PC-3 (cell line): ENCODE measurements at regions not wholly inside any gene's neighbourhood (a gene's known extent, or its start where the extent isn't known, plus 50 kb on each side); places are given as distances from the start of the nearest gene placed in this dataset.
A peak's percentile ranks its signal among the peaks of the same experiment; 100 is the strongest.

ENCODE experiments used
- ATAC-seq: fragments of 200-7000 bp; cut with Tn5 transposase; 2 replicates; pipeline ENCODE4 v1.9.1; 2020; ENCODE audit warnings: mild to moderate bottlenecking, moderate library complexity
- BruUV-seq: library from RNA; stranded (reverse); fragments of 400-500 nt; replicated peaks from 2 replicates; lab custom pipeline; 2021; lab: Mats Ljungman, UMichigan
- CTCF ChIA-PET: fragments of 300-600 bp; sonication (Branson Sonifier 250); formaldehyde crosslinking; loops from one replicate; lab custom pipeline; 2022; ENCODE audit warnings: antibody characterized with exemption; lab: Charles Lee
- POLR2A ChIA-PET: fragments of 300-600 bp; sonication (Branson Sonifier 250); formaldehyde crosslinking; loops from one replicate; lab custom pipeline; 2022; ENCODE audit warnings: antibody characterized with exemption; ENCODE audit not compliant: unreplicated experiment; lab: Charles Lee
- DNase-seq: peaks from one replicate; pipeline ENCODE4 v3.0.0-alpha.2; 2015
- H2AFZ ChIP-seq: fragments of 300-600 bp; sonication (generic); 2 replicates; pipeline ENCODE4 v1.6.0; 2016; ENCODE audit warnings: antibody characterized with exemption, low read length
- H3F3A ChIP-seq: fragments of 300-600 bp; sonication (generic); one replicate; pipeline ENCODE4 v1.6.0; 2017; ENCODE audit warnings: antibody characterized with exemption, low read length, control low read depth, mild to moderate bottlenecking; ENCODE audit not compliant: unreplicated experiment
- H3K27ac ChIP-seq: fragments of 300-600 bp; sonication (generic); 2 replicates; pipeline ENCODE4 v1.5.1; 2016; ENCODE audit warnings: mild to moderate bottlenecking, low read length
- H3K27me3 ChIP-seq: fragments of 300-600 bp; sonication (generic); 2 replicates; pipeline ENCODE4 v1.6.1; 2016; ENCODE audit warnings: low read length, mixed read lengths
- H3K36me3 ChIP-seq: fragments of 300-600 bp; sonication (generic); 2 replicates; pipeline ENCODE4 v1.6.1; 2016; ENCODE audit warnings: low read depth, mixed run types, low read length, mixed read lengths
- H3K4me1 ChIP-seq: fragments of 300-600 bp; sonication (generic); 2 replicates; pipeline ENCODE4 v1.5.1; 2016; ENCODE audit warnings: low read length; ENCODE audit not compliant: insufficient read depth
- H3K4me2 ChIP-seq: fragments of 300-600 bp; sonication (generic); 2 replicates; pipeline ENCODE4 v1.6.0; 2016; ENCODE audit warnings: low read length
- H3K4me3 ChIP-seq: fragments of 300-600 bp; sonication (generic); 2 replicates; pipeline ENCODE4 v1.5.1; 2016; ENCODE audit warnings: mild to moderate bottlenecking, low read length, mixed read lengths
- H3K79me2 ChIP-seq: fragments of 300-600 bp; sonication (generic); 2 replicates; pipeline ENCODE4 v1.6.1; 2017; ENCODE audit warnings: low read length, mixed read lengths
- H3K9ac ChIP-seq: fragments of 300-600 bp; sonication (generic); 2 replicates; pipeline ENCODE4 v1.6.0; 2016; ENCODE audit warnings: mild to moderate bottlenecking, low read length
- H3K9me2 ChIP-seq: fragments of 300-600 bp; sonication (generic); replicated peaks from 2 replicates; pipeline ENCODE4 v1.6.1; 2016; ENCODE audit warnings: mixed run types, low read length, mixed read lengths
- H3K9me3 ChIP-seq: fragments of 300-600 bp; sonication (generic); 2 replicates; pipeline ENCODE4 v1.6.1; 2016; ENCODE audit warnings: low read length, mixed read lengths
- H4K20me1 ChIP-seq: fragments of 300-600 bp; sonication (generic); 2 replicates; pipeline ENCODE4 v1.6.1; 2016; ENCODE audit warnings: low read length, mixed read lengths
- EZH2 ChIP-seq: fragments of 300-600 bp; sonication (generic); IDR thresholded peaks from one replicate; pipeline ENCODE4 v1.6.1; 2017; ENCODE audit warnings: antibody characterized with exemption, mild to moderate bottlenecking, low read length; ENCODE audit not compliant: unreplicated experiment
- EZH2phosphoT487 ChIP-seq: fragments of 300-600 bp; sonication (generic); IDR thresholded peaks from 2 replicates; pipeline ENCODE4 v1.6.1; 2018; ENCODE audit warnings: mild to moderate bottlenecking, antibody characterized with exemption, low read length, borderline replicate concordance
- intact Hi-C: fragments of 100-400 bp; cut with micrococcal nuclease; formaldehyde crosslinking; loops from 2 replicates; pipeline ENCODE4 v1.9.0; 2023
- TF ChIP-seq, protein P1 (sequence below): fragments of 300-600 bp; sonication (generic); conservative IDR thresholded peaks from 2 replicates; pipeline ENCODE4 v1.5.1; 2017; ENCODE audit warnings: antibody characterized with exemption, low read depth, mild to moderate bottlenecking, low read length

DNA sequence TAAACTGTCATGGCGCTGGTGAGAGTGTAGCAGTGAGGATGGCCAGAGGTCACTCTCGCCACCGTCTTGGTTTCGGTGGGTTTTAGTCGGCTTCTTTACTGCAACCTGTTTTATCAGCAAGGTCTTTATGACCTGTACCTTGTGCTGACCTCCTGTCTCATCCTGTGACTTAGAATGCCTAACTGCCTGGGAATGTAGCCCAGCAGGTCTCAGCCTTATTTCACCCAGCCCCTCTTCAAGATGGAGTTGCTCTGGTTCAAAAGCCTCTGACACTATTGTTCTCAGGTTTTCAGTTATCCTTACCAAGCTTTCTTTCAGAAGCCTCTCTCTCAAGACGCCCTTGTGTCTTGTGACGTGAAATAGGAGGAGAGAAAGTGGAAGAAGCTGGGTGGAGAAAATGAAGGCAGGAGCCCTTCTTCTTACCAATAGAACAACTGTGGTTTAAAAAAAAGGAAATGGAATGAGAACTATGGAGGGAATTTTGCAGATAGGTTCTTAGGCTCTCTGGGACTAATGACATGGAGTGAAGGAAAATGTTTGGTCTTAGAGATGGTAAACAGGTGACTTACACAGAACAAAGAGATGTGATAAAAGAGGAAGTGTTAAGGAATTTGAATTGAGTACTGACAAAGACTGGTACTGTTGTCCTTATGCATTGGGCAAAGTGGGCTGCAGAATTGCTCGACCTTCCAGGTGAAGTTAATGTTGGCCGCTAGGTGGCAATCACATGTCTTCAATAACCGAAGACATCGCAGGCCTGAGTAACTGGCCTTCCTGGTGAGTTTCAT is 133.3 kb upstream of the RAI14 start:
- Histone ChIP-seq H3K9me2 (no peaks in the 10 kb centered on the region), H3K27ac (peak overlapping the region; percentile 74), H3K4me2 (no peak overlapping the region), H3K79me2 (no peaks in the 10 kb centered on the region), H3K9me3 (no peaks in the 10 kb centered on the region), H4K20me1 (no peaks in the 10 kb centered on the region), H3K36me3 (no peaks in the 10 kb centered on the region), H3K27me3 (no peaks in the 10 kb centered on the region), H3K9ac (peak overlapping the region; percentile 37), H3K4me1 (peaks cover 52% of the 10 kb centered on the region), H2AFZ (no peak overlapping the region), H3F3A (no peaks in the 10 kb centered on the region), H3K4me3 (no peak overlapping the region)
- CTCF ChIA-PET = interaction anchor here (1.0 kb wide), 1 partner anchor 63 kb away, joined by 3 read pairs; no protein-coding TSS in a partner anchor
- DNase-seq (peak; percentile 93), ATAC-seq (peak; percentile 70)
- POLR2A ChIA-PET = no interaction called here
- BruUV-seq = no TSS peak
- no peak for TF ChIP-seq EZH2phosphoT487
- TF ChIP-seq, protein P1, sequence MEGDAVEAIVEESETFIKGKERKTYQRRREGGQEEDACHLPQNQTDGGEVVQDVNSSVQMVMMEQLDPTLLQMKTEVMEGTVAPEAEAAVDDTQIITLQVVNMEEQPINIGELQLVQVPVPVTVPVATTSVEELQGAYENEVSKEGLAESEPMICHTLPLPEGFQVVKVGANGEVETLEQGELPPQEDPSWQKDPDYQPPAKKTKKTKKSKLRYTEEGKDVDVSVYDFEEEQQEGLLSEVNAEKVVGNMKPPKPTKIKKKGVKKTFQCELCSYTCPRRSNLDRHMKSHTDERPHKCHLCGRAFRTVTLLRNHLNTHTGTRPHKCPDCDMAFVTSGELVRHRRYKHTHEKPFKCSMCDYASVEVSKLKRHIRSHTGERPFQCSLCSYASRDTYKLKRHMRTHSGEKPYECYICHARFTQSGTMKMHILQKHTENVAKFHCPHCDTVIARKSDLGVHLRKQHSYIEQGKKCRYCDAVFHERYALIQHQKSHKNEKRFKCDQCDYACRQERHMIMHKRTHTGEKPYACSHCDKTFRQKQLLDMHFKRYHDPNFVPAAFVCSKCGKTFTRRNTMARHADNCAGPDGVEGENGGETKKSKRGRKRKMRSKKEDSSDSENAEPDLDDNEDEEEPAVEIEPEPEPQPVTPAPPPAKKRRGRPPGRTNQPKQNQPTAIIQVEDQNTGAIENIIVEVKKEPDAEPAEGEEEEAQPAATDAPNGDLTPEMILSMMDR = peak; percentile 88
- intact Hi-C loops = loop anchor here (1.0 to 10.0 kb wide), 11 partner anchors 36 to 376 kb away; partner anchors contain the start of gene TTC23L

DNA sequence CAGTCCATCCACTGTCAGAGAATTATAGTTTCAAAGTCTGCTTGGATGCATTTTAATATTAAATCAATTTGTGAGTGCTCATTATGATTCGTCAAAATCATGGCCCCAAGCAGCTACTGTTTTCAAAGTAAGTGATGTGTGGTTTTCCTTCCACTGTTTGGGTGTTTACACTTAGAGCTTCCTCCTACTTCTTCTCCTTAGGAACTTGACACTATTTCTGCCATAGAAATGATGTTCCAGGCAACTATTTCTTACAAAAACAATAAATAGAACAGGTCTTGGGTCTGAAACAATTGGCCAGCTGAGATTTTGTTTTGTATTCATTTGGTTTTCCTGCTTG is 132.8 kb upstream of the RAI14 start:
- Histone ChIP-seq H3K4me1 (peaks cover 46% of the 10 kb centered on the region), H4K20me1 (no peaks in the 10 kb centered on the region), H3K27ac (peak overlapping the region; percentile 74), H2AFZ (no peak overlapping the region), H3F3A (no peaks in the 10 kb centered on the region), H3K9me3 (no peaks in the 10 kb centered on the region), H3K4me2 (no peak overlapping the region), H3K9me2 (no peaks in the 10 kb centered on the region), H3K36me3 (no peaks in the 10 kb centered on the region), H3K79me2 (no peaks in the 10 kb centered on the region), H3K9ac (peak overlapping the region; percentile 37), H3K27me3 (no peaks in the 10 kb centered on the region), H3K4me3 (no peak overlapping the region)
- ATAC-seq (no peak), DNase-seq (no peak)
- ChIA-PET CTCF (interaction anchor here (0.6 to 1.2 kb wide), 4 partner anchors 37 to 374 kb away, joined by 3 read pairs; no protein-coding TSS in a partner anchor), POLR2A (interaction anchor here (0.6 kb wide), 1 partner anchor 105 kb away, joined by 4 read pairs; no protein-coding TSS in a partner anchor)
- intact Hi-C loops = loop anchor here (1.0 to 10.0 kb wide), 11 partner anchors 37 to 375 kb away; partner anchors contain the start of gene TTC23L
- TF ChIP-seq, protein P1 = no peak
- no peak for TF ChIP-seq EZH2phosphoT487
- no peak for TF ChIP-seq EZH2
- BruUV-seq = no TSS peak

DNA sequence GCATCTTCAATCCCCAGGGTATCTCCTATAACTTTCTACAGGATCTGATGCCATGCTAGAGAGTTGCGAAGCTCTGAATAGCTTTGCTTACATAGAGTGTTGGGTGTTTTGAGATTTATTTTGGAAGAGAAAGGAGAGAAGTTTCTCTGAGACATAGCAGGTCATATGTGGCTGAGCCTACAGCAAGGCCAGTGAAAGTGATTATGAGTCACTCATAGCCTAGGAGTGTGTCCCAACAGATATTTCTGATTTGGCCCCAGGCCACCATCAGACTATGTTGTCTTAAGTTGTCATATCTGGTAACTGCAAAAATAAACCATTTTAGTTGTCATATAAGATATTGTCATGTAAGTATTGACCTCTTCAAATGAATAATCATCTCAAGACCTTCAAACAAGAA is 132.0 kb upstream of the RAI14 start:
- H3K4me3 ChIP-seq = no peak overlapping the region
- no peaks in the 10 kb centered on the region for H3K79me2 ChIP-seq
- peak; percentile 57 for ATAC-seq
- H3K27ac ChIP-seq = peak overlapping the region; percentile 74
- H3K4me2 ChIP-seq = peak overlapping the region; percentile 30
- no peaks in the 10 kb centered on the region for H3K36me3 ChIP-seq
- H3K9ac ChIP-seq = peak overlapping the region; percentile 37
- DNase-seq = peak; percentile 85
- H3K9me2 ChIP-seq = no peaks in the 10 kb centered on the region
- ChIA-PET POLR2A (interaction anchor here (0.6 kb wide), 1 partner anchor 104 kb away, joined by 4 read pairs; no protein-coding TSS in a partner anchor), CTCF (interaction anchor here (0.6 to 1.2 kb wide), 3 partner anchors 38 to 373 kb away, joined by 3 read pairs; no protein-coding TSS in a partner anchor)
- TF ChIP-seq EZH2 (no peak), EZH2phosphoT487 (no peak)
- TF ChIP-seq, protein P1 = no peak
- H2AFZ ChIP-seq = no peak overlapping the region
- no peaks in the 10 kb centered on the region for H4K20me1 ChIP-seq
- no peaks in the 10 kb centered on the region for H3K27me3 ChIP-seq
- intact Hi-C loops = loop anchor here (5.0 to 10.0 kb wide), 4 partner anchors 52 to 311 kb away; partner anchors contain the start of gene TTC23L
- H3K9me3 ChIP-seq = no peaks in the 10 kb centered on the region
- H3K4me1 ChIP-seq = peaks cover 42% of the 10 kb centered on the region
- BruUV-seq = no TSS peak
- H3F3A ChIP-seq = no peaks in the 10 kb centered on the region
